HG02973 (cell line): ENCODE measurements at regions not wholly inside any gene's neighbourhood (a gene's known extent, or its start where the extent isn't known, plus 50 kb on each side); places are given as distances from the start of the nearest gene placed in this dataset.
"Not testable (repeated sequence)": the region's sequence is repeated elsewhere in the genome, so short reads cannot be mapped to it uniquely, and the experiment has no call there.

Source experiments
- ATAC-seq: cut with Tn5 transposase; IDR thresholded peaks from one replicate; pipeline ENCODE4 v1.9.1; 2021; ENCODE audit warnings: moderate library complexity; ENCODE audit not compliant: unreplicated experiment

GRCh38 chr9:38133595-38133994 is 64.6 kb upstream of the SHB start:
- ATAC-seq, result no peak

- no peak for ATAC-seq
Measured at GRCh38 chr9:38132956-38133355, 63.9 kb upstream of the SHB start.

- ATAC-seq, result no peak
Measured at GRCh38 chr9:38131729-38132128, 62.7 kb upstream of the SHB start.

GRCh38 chr9:38130724-38131123 is 61.7 kb upstream of the SHB start:
- no peak for ATAC-seq

- no peak for ATAC-seq
Measured at GRCh38 chr9:38129366-38129765, 60.3 kb upstream of the SHB start.

GRCh38 chr9:38128752-38129270 is 59.8 kb upstream of the SHB start:
- ATAC-seq, result no peak

- no peak for ATAC-seq
Measured at GRCh38 chr9:38127271-38127839, 58.3 kb upstream of the SHB start.

GRCh38 chr9:38126730-38127129 is 57.7 kb upstream of the SHB start:
- ATAC-seq, result no peak

GRCh38 chr9:38125889-38126288 is 56.9 kb upstream of the SHB start:
- ATAC-seq, result no peak

GRCh38 chr9:38123359-38123758 is 54.3 kb upstream of the SHB start:
- ATAC-seq, result not testable (repeated sequence)

- no peak for ATAC-seq
Measured at GRCh38 chr9:38120961-38121360, 51.9 kb upstream of the SHB start.

GRCh38 chr9:38119560-38120236 is 50.7 kb upstream of the SHB start:
- ATAC-seq, result no peak

GRCh38 chr9:38118862-38119438 is 49.9 kb upstream of the SHB start:
- ATAC-seq, result no peak
